WI38 (cell line): ENCODE measurements at regions not wholly inside any gene's neighbourhood (a gene's known extent, or its start where the extent isn't known, plus 50 kb on each side); places are given as distances from the start of the nearest gene placed in this dataset.

Experiments used
- H3K4me3 ChIP-seq: 2 replicates; pipeline ENCODE4 v1.5.1; 2011; ENCODE audit warnings: low read depth, mild to moderate bottlenecking, control low read depth, low read length
- TF ChIP-seq, protein P1 (sequence below): IDR thresholded peaks from 2 replicates; pipeline ENCODE4 v1.5.1; 2012; ENCODE audit warnings: low read depth, mild to moderate bottlenecking, control low read depth, low read length

DNA sequence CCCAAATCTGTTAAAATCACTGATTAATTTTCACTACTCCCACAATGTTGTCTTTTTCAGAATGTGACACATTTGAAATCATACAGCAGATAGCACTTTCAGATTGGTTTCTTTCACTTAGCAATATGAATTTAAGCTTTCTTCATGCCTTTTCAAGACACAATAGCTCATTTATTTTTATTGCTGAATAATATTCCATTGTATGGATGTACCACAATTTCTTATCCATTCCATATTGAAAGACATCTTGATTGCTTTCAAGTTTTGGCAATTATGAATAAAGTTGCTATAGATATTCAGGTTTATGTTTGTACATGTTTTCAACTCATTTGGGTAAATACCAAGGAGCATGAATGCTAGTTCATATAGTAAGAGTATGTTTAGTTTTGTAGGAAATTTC lies 2635.6 kb upstream of the PCDH20 start:
- TF ChIP-seq, protein P1, sequence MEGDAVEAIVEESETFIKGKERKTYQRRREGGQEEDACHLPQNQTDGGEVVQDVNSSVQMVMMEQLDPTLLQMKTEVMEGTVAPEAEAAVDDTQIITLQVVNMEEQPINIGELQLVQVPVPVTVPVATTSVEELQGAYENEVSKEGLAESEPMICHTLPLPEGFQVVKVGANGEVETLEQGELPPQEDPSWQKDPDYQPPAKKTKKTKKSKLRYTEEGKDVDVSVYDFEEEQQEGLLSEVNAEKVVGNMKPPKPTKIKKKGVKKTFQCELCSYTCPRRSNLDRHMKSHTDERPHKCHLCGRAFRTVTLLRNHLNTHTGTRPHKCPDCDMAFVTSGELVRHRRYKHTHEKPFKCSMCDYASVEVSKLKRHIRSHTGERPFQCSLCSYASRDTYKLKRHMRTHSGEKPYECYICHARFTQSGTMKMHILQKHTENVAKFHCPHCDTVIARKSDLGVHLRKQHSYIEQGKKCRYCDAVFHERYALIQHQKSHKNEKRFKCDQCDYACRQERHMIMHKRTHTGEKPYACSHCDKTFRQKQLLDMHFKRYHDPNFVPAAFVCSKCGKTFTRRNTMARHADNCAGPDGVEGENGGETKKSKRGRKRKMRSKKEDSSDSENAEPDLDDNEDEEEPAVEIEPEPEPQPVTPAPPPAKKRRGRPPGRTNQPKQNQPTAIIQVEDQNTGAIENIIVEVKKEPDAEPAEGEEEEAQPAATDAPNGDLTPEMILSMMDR, result no peak

DNA sequence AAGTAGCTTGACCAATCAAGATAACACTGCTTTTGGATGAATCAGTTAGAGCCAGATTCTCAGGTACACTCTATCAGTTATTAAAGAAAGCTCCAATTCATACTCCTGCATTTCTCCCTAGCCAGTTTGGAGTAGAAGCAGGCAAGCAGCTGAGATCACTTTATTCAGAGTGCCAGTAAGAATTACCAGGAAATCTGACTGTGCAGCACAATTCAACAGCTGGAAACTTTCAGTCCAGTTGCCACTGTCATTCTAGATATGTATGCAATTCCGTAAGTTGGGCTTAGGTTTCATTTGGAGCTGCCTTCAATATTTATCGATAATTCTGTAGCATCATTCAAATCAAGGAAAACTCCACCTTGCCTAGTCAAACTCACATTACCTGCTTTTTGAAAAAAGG lies 2625.6 kb upstream of the PCDH20 start:
- TF ChIP-seq, protein P1, result no peak

More for the DNA sequence above, 2635.6 kb upstream of the PCDH20 start:
- H3K4me3 ChIP-seq, result no peak overlapping the region

GRCh38 chr13:64033921-64034320 lies 2618.3 kb upstream of the PCDH20 start:
- TF ChIP-seq, protein P1, result no peak
- no peak overlapping the region for H3K4me3 ChIP-seq

More for the DNA sequence above, 2625.6 kb upstream of the PCDH20 start:
- H3K4me3 ChIP-seq, result no peak overlapping the region

- TF ChIP-seq, protein P1, result no peak
- H3K4me3 ChIP-seq, result no peak overlapping the region
Observed at GRCh38 chr13:64029343-64030093, 2613.9 kb upstream of the PCDH20 start.

DNA sequence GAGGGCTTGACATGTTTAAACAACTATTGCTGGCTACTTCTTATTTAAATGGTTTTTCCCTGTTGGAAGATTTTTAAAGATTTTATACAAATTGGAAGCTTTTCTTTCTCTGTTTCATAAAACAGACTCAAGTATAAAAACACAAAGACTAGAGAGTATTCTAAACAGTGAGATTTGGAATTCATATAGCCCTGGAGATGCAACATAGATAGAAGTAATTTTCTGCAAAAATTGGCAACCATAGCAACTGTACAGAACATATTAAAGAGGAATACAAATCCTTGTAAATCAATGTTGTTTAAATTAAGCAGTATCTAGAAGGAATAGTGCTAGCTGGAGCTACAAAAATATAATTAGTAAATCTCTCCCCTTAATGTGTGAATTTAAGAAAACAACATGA lies 2612.9 kb upstream of the PCDH20 start:
- TF ChIP-seq, protein P1, result no peak
- H3K4me3 ChIP-seq, result no peak overlapping the region

- no peak overlapping the region for H3K4me3 ChIP-seq
- TF ChIP-seq, protein P1, result no peak
Observed at GRCh38 chr13:64020126-64020525, 2604.5 kb upstream of the PCDH20 start.

DNA sequence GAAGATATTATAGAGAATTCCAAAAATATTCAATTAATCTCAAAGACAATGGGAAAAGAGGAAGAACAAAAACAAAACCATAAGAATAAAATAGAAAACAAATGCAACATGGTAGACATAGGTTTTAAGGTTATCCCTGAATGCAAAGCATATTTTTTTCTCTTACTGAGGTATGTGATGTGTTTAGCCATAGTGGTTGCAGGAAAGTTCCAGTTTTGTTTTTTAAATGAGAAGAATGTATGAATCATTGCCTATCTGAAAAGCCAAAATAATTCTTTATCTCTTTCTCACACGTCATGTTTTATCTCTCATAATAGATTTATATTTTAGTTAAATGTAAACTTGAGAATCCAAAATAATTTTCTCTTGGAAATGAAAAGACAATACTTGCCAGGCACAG lies 2591.7 kb upstream of the PCDH20 start:
- TF ChIP-seq, protein P1, result no peak
- no peak overlapping the region for H3K4me3 ChIP-seq
